GM21576 (cell line): ENCODE measurements at regions not wholly inside any gene's neighbourhood (a gene's known extent, or its start where the extent isn't known, plus 50 kb on each side); places are given as distances from the start of the nearest gene placed in this dataset.
"Not testable (repeated sequence)": the region's sequence is repeated elsewhere in the genome, so short reads cannot be mapped to it uniquely, and the experiment has no call there.

Experiments used
- ATAC-seq: cut with Tn5 transposase; IDR thresholded peaks from one replicate; pipeline ENCODE4 v1.9.1; 2021; ENCODE audit warnings: mild to moderate bottlenecking, moderate library complexity; ENCODE audit not compliant: unreplicated experiment

DNA sequence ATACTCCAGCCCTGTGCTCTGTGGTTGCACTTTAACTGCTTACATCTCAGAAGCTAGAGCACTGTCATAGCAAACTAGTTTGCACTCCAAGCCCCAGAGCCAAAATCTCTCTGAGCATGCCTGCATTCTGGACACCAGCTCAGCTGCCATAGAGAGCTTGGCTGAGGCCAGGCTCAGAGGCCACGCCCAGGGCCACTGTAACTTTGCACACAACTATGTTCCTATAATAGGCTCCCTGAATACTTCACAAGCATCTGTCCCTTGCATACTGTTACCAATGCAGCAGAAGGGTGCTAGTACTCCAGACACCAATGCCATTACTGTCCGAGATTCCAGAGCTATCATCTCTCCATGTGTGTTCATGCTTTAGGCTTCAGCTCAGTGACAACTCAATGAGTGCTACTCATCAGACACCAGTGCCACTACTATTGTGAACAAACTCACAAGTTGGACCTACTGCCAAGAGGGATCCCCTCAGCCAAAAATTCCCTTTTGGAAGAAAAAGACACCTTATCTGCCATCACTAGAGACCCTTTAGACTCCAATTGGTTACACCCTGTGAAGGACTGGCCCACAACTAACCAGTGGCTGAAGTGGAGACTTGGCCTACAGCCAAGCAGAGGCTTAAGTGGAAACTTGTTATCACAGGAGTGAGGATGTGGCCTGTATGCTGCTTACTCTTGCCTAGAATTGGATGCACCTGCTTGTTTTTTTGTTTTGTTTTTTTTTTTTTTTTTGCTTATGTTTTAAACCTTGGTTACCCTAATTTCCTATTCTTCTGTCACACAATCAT, 211.6 kb upstream of the MAGI2 start:
- ATAC-seq: no peak

- no peak for ATAC-seq
Measured at GRCh38 chr7:79658304-79658703, 204.8 kb upstream of the MAGI2 start.

DNA sequence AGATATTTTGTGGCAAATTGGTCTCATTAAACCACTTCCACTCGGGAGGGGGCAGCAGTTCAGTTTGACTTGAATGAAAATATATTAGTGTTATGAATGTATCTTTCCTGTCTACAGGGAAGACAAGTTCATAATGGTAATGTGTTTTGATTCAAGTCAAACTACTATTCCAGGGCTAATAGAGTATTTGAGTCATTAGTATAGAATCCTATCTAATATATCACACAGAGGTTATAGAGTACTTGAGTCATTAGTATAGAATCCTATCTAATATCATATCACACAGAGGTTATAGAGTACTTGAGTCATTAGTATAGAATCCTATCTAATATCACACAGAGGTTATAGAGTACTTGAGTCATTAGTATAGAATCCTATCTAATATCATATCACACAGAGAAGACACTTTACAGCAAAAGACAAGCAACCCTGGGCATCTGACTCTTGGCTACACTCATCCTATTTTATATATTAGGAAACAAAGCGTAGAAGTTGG, 199.7 kb upstream of the MAGI2 start:
- no peak for ATAC-seq

DNA sequence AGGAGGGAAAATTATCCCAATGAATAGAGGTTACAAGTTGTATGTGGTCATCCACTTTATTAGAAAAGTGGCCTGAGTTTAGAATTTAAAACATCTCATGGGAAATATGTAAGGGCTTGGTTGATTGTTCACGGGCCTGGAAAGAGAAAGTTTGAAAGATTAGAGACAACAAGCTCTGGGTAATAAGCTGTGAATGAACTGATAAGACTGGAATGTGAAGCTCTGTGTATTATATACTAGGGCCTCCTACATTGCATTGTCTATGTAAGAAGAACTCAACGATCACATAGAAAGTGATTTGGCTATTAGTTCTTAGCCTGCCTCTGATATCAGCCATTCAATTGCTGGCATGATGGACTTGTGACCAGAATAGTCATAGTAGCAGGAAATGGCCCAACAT, 199.2 kb upstream of the MAGI2 start:
- ATAC-seq: no peak

DNA sequence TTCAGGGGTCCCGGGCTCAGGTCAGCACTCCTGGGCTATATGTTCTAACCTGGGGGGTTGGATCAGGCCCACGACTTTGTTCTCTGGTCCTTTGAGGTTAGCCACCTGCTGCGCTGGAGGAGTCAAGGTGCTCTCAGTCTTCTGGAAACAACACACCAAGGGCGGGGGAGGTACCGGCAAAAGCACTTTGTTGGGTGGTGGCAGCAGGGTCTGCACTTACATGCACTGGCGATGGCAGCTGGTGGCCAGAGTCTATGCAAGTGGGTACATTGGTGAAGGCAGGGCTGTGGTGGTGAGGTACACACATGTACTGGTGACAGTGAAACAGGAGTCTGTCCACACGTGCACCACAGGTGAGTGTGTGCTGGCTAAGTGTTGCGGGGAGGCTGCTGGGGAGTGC, 194.2 kb upstream of the MAGI2 start:
- ATAC-seq: no peak

- ATAC-seq: no peak
Measured at GRCh38 chr7:79646278-79646677, 192.8 kb upstream of the MAGI2 start.

DNA sequence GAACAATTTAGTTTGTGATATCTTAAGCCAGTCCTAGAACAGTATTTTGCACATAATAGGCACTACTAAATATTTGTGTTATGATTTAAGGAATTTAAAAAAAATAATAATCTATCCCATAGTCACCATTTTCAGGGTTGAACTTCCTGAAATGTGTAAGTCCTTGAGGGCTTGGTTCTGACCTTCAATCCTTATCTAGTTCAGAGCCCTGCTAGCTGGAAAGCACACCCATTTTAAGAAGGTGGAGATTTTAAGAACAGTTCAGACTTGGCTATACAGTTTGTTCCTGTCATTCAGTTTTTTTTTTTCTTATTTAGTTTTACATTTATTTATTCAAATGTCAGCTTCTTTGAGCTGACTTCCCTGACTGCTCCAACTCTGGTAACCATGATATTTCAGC, 183.4 kb upstream of the MAGI2 start:
- ATAC-seq: no peak

GRCh38 chr7:79625921-79626320, 172.5 kb upstream of the MAGI2 start:
- not testable (repeated sequence) for ATAC-seq

DNA sequence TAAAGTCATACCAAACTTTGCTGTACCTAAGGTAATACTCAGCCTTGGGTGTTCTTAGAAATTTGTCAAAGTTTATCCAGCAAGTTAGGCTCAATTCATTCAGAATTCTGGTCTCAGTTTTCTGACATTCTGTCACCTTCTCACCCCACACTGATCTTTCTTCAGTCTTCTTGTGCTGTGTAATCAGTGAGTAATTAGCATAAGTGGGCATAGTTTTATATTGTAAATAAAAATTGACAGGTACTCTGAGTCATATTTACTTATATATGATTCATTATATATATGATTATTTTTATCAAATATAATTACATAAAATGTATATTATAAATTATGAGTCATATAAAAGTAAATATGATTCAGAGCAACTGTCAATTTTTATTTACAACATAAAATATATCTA, 170.9 kb upstream of the MAGI2 start:
- no peak for ATAC-seq

DNA sequence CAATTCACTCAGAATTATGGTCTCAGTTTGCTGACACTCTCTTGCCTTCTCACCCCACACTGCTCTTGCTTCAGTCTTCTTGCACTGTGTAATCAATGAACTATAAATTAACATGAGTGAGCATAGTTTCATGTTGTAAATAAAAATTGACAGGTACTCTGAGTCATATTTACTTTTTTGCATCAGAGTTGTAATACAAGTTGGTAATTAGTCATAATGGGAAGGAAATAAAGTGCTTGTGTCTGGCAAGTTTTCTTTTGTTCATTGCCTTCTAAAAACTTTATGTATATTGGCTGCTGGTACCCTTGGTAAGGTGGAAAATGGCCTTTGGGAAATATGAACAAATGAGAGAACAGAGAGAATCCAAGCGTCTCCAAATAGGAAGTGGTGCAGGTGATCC, 169.3 kb upstream of the MAGI2 start:
- no peak for ATAC-seq

DNA sequence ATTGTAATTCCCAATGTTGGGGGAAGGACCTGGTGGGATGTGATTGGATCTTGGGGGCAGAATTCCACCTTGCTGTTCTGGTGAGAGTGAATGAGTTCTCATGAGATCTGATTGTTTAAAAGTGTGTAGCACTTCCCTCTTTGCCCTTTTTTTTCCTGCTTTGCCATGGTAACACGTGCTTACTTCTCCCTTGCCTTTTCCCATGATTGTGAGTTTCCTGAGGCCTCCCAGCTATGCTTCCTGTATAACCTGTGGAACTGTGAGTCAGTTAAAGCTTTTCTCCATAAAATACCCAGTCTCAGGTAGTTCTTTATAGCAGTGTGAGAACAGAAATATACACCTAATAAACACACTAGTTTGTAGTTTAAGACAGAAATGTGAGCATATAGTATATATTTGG, 166.8 kb upstream of the MAGI2 start:
- no peak for ATAC-seq

DNA sequence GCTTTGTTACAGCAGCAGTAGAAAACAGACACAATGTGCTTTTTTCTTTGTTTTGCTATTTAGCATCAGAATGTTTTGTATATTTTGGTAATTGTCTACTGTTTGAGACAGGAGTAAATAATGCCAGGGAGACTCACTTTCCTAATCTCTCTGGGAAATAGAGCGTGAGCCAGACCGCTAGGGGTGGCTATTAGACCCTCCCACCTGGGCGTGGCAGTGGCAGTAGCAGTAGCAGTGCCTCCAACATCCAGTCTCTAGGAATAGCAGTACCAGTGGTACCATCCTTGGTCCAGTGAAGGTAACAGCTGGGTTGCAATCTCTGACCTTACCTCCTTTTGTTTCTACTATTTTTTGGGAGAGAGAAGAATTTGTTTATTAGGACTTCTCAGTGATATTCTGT, 165.7 kb upstream of the MAGI2 start:
- ATAC-seq: no peak

- ATAC-seq: no peak
Measured at GRCh38 chr7:79615871-79616640, 162.6 kb upstream of the MAGI2 start.

DNA sequence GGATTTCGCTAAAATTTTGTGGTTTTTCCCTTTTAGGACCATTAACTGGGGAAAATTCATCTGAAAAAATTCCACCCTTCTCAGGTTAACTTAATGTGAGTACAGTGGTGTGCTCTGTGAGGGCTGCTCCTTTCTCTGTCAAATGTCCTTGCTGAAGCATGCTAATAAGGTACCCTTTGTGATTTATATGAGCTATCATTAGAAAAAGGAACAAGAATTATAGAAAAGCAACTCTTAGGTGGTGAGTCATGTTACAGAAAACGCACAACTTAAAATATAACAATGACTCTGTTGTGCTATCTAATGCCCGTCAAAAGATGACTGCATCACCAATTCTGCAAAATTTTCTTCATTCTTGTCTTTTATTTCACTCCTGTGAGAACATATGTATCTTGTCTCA, 162.0 kb upstream of the MAGI2 start:
- ATAC-seq: no peak

DNA sequence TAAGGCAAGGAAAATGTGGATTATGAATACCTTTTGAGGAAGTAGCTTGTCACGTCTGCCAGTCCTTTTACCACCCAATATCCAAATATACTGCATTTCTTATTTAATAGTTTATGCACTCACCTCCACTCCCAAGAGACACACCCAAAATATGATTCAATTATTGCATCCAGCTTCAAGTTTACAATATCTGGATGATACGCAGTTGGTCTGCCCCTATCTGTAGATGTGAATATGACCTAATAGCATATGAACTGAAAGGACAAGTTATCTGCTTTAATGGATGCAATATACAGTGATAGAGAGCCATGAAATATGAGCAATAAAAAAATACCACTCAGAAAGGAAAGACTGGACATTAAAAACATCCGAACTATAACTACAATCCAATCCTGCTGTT, 159.4 kb upstream of the MAGI2 start:
- no peak for ATAC-seq

- ATAC-seq: no peak
Measured at GRCh38 chr7:79612022-79612421, 158.6 kb upstream of the MAGI2 start.

DNA sequence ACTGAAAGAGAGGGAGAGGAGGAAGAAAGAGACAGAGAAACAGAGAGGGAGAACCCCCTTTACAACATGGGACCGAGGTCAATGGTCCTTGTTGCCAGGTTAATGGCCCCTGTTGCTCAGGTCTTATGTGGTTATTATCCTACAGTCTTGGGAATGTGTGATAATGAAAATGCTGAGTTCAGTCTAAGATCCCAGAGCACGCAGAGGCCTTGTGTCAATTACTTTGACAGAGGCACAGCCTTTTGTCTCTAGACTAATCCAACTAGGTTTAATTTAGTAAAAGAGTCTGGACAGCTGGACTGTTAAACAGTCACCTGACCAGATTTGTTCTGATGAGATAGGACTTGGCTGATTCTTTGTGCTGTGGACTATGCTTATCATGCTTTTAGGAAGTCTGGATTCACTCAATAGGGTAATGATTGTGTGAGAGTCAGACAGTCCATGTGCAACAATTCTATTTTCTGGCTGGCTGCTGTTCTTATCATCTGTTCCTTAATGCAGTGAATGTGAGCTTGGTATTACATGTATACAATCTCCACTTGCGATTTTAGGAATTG, 157.4 kb upstream of the MAGI2 start:
- ATAC-seq: no peak

- no peak for ATAC-seq
Measured at GRCh38 chr7:79610313-79610712, 156.8 kb upstream of the MAGI2 start.

- ATAC-seq: no peak
Measured at GRCh38 chr7:79608005-79608404, 154.5 kb upstream of the MAGI2 start.

DNA sequence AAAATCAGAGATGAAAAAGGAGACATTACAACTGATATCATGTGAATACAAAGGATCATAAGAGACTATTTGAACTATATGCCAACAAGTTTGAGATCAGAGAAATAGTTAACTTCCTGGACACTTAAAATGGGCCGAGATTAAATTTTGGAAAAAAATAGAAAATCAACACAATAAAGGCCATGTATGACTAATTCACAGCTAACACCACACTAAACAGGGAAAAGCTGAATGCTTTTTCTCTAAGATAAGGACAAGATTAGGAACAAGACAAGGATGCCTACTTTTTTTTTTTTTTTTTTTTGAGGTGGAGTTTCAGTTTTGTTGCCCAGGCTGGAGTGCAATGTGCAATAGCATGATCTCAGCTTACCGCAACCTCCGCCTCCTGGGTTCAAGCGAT, 151.4 kb upstream of the MAGI2 start:
- ATAC-seq: no peak

- no peak for ATAC-seq
Measured at GRCh38 chr7:79598351-79598750, 144.9 kb upstream of the MAGI2 start.

DNA sequence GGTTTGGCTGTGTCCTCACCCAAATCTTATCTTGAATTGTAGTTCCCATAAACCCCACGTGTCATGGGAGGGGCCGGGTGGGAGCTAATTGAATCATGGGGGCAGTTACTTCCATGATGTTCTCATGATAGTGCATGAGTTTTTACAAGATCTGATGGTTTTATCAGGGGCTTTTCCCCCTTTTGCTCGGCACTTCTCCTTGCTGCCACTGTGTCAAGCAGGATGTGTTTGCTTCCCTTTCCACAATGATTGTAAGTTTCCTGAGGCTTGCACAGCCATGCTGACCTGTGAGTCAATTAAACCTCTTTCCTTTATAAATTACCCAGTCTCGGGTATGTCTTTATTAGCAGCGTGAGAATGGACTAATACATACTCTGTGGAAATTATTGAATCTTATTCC, 141.2 kb upstream of the MAGI2 start:
- not testable (repeated sequence) for ATAC-seq
